ENCODE measurements at regions not wholly inside any gene's neighbourhood (a gene's known extent, or its start where the extent isn't known, plus 50 kb on each side); places are given as distances from the start of the nearest gene placed in this dataset.

DNA sequence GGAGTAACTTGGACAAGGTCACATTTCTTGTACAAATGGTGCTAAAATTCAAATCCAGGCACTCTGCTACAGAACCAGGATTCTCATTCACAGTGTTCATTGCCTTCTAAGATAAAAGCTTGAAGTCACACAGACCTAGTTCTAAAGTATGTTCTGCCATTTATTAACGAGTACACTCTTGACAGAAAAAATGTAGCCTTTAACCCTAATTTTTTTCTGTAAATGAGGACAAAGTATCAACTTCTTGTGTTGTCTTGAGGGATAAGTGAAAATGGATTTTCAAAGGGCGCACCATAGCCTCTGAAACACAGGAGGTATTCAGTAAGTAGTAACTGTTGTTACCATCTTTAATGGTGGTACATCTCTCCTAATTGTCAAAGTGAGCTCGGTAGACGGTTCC lies 379.8 kb upstream of the FLRT2 start:
- CTCF ChIA-PET: interaction anchor here (0.6 kb wide), 3 partner anchors 12 to 554 kb away, joined by 3 to 4 read pairs (median 3); no protein-coding TSS in a partner anchor

DNA sequence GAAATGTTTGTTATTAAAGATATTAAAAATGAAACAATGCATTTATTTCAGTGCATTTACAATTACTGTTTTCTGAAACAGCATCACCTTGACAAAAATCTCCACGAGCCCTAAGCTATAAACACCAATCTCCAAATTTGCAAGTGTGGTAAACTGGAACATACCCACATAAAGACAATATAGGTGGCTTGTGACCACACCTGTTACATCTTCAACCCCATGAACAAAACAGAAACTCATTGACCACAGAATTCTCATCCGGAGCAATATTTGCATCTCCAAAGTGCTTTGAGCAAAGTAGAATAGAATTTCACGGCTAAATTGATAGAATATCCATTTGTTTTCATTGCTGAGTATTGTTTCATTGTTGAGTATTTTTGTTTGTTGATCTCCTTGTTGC lies 375.2 kb upstream of the FLRT2 start:
- DNase-seq (ENCODE audit: unreplicated experiment): no peak
- intact Hi-C loops (cut with micrococcal nuclease): no loop called here
- no peaks in the 10 kb centered on the region for H3K4me1 Mint-ChIP-seq (ENCODE audit: insufficient read depth, unreplicated experiment)
- POLR2A ChIA-PET: interaction anchor here (0.7 kb wide), 1 partner anchor 193 kb away, joined by 3 read pairs; no protein-coding TSS in a partner anchor
- no TSS peak for BruUV-seq (replicated peaks)
- no peak overlapping the region for H3K4me3 Mint-ChIP-seq (ENCODE audit: unreplicated experiment)
- no peak overlapping the region for H3K27ac Mint-ChIP-seq (ENCODE audit: low read depth, unreplicated experiment)
- H3K27me3 Mint-ChIP-seq (ENCODE audit: insufficient read depth, unreplicated experiment): no peaks in the 10 kb centered on the region
- H3K9me3 Mint-ChIP-seq (ENCODE audit: unreplicated experiment): no peaks in the 10 kb centered on the region
- H3K36me3 Mint-ChIP-seq (ENCODE audit: insufficient read depth, unreplicated experiment): no peaks in the 10 kb centered on the region
- CTCF ChIA-PET: no interaction called here
- TF ChIP-seq, protein P1, sequence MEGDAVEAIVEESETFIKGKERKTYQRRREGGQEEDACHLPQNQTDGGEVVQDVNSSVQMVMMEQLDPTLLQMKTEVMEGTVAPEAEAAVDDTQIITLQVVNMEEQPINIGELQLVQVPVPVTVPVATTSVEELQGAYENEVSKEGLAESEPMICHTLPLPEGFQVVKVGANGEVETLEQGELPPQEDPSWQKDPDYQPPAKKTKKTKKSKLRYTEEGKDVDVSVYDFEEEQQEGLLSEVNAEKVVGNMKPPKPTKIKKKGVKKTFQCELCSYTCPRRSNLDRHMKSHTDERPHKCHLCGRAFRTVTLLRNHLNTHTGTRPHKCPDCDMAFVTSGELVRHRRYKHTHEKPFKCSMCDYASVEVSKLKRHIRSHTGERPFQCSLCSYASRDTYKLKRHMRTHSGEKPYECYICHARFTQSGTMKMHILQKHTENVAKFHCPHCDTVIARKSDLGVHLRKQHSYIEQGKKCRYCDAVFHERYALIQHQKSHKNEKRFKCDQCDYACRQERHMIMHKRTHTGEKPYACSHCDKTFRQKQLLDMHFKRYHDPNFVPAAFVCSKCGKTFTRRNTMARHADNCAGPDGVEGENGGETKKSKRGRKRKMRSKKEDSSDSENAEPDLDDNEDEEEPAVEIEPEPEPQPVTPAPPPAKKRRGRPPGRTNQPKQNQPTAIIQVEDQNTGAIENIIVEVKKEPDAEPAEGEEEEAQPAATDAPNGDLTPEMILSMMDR (IDR thresholded peaks at IDR 0.05; ENCODE audit: unreplicated experiment): no peak

More for the DNA sequence above, 379.8 kb upstream of the FLRT2 start:
- Mint-ChIP-seq H3K9me3 (ENCODE audit: unreplicated experiment) (peaks cover 6% of the 10 kb centered on the region), H3K4me1 (ENCODE audit: insufficient read depth, unreplicated experiment) (no peaks in the 10 kb centered on the region), H3K4me3 (ENCODE audit: unreplicated experiment) (no peak overlapping the region), H3K27ac (ENCODE audit: low read depth, unreplicated experiment) (no peak overlapping the region), H3K36me3 (ENCODE audit: insufficient read depth, unreplicated experiment) (no peaks in the 10 kb centered on the region), H3K27me3 (ENCODE audit: insufficient read depth, unreplicated experiment) (no peaks in the 10 kb centered on the region)
- POLR2A ChIA-PET: interaction anchor here (0.6 to 0.7 kb wide), 2 partner anchors 23 to 1214 kb away, joined by 3 to 4 read pairs; no protein-coding TSS in a partner anchor
- intact Hi-C loops (cut with micrococcal nuclease): no loop called here
- DNase-seq (ENCODE audit: unreplicated experiment): no peak
- TF ChIP-seq, protein P1 (IDR thresholded peaks at IDR 0.05; ENCODE audit: unreplicated experiment): no peak
- no TSS peak for BruUV-seq (replicated peaks)

DNA sequence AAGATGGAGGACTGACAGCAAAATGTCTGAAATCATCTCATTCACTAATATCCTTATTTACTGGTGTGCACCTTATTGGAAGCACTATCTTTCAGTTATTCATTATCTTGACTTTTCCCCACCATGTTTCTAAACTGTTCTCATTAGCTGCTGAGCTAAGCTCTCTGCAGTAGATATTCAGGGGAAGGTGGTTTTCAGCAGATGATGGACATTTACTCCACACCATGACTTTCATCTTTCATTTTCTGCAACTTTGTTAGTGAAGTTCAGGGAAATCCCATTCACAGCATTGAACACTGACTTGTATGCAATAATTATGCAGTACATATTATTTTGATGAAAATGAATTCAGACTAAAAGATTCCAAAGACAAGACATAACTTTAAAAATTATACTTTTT lies 373.6 kb upstream of the FLRT2 start:
- TF ChIP-seq, protein P1 (IDR thresholded peaks at IDR 0.05; ENCODE audit: unreplicated experiment): no peak
- intact Hi-C loops (cut with micrococcal nuclease): no loop called here
- CTCF ChIA-PET: no interaction called here
- no peak overlapping the region for H3K4me3 Mint-ChIP-seq (ENCODE audit: unreplicated experiment)
- H3K27me3 Mint-ChIP-seq (ENCODE audit: insufficient read depth, unreplicated experiment): no peaks in the 10 kb centered on the region
- no peaks in the 10 kb centered on the region for H3K36me3 Mint-ChIP-seq (ENCODE audit: insufficient read depth, unreplicated experiment)
- no peak overlapping the region for H3K27ac Mint-ChIP-seq (ENCODE audit: low read depth, unreplicated experiment)
- no peaks in the 10 kb centered on the region for H3K4me1 Mint-ChIP-seq (ENCODE audit: insufficient read depth, unreplicated experiment)
- DNase-seq (ENCODE audit: unreplicated experiment): no peak
- H3K9me3 Mint-ChIP-seq (ENCODE audit: unreplicated experiment): no peaks in the 10 kb centered on the region
- POLR2A ChIA-PET: no interaction called here
- no TSS peak for BruUV-seq (replicated peaks)

DNA sequence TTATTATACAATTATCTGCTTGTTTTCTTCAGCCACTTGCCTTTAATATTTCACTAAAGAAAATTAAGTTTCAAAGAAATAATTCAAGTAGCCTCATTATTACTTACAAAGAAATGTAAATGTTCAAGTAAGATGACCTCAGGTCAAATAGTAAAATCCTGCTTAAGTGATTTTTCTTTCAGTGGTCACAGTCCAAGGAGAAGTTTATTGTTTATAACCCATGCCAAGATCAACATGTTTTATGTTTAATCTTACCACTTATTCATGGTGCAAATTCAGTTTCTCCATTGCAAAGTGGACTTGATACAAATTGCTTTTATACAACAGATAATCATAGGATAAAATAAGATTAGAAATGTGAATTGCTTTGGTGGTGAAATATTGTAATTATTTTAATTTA lies 370.2 kb upstream of the FLRT2 start:
- POLR2A ChIA-PET: no interaction called here
- no peaks in the 10 kb centered on the region for H3K9me3 Mint-ChIP-seq (ENCODE audit: unreplicated experiment)
- intact Hi-C loops (cut with micrococcal nuclease): no loop called here
- CTCF ChIA-PET: no interaction called here
- DNase-seq (ENCODE audit: unreplicated experiment): no peak
- no peaks in the 10 kb centered on the region for H3K4me1 Mint-ChIP-seq (ENCODE audit: insufficient read depth, unreplicated experiment)
- BruUV-seq (replicated peaks): no TSS peak
- no peaks in the 10 kb centered on the region for H3K36me3 Mint-ChIP-seq (ENCODE audit: insufficient read depth, unreplicated experiment)
- no peak overlapping the region for H3K27ac Mint-ChIP-seq (ENCODE audit: low read depth, unreplicated experiment)
- no peaks in the 10 kb centered on the region for H3K27me3 Mint-ChIP-seq (ENCODE audit: insufficient read depth, unreplicated experiment)
- TF ChIP-seq, protein P1 (IDR thresholded peaks at IDR 0.05; ENCODE audit: unreplicated experiment): no peak
- H3K4me3 Mint-ChIP-seq (ENCODE audit: unreplicated experiment): no peak overlapping the region
